ENCODE measurements at regions not wholly inside any gene's neighbourhood (a gene's known extent, or its start where the extent isn't known, plus 50 kb on each side); places are given as distances from the start of the nearest gene placed in this dataset.
"Not testable (repeated sequence)": the region's sequence is repeated elsewhere in the genome, so short reads cannot be mapped to it uniquely, and the experiment has no call there.

DNA sequence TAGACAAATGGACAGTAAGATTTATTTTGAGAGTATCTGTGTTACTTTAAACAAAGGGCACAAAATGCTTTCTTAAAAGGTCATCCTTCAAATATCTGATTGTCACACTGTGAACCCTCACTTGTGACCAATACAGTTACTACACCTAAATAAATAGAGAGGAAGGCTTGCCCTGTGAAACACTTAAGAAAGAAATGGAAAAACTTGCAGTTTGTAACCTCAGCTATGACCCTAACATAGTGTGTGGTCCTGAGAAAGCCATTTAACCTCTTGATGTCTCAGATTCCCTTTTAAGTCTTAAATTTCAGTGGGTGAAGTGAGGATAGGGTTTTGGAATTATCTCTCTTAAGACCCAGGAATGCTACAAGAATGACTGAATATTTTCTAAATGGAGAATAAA lies 126.7 kb upstream of the SLC27A6 start:
- Mint-ChIP-seq H3K36me3 (ENCODE audit: low read depth) (no peaks in the 10 kb centered on the region), H3K4me3 (no peak overlapping the region), H3K27ac (no peak overlapping the region), H3K4me1 (ENCODE audit: low read depth) (no peaks in the 10 kb centered on the region), H3K9me3 (no peaks in the 10 kb centered on the region), H3K27me3 (no peaks in the 10 kb centered on the region)
- DNase-seq = no peak

DNA sequence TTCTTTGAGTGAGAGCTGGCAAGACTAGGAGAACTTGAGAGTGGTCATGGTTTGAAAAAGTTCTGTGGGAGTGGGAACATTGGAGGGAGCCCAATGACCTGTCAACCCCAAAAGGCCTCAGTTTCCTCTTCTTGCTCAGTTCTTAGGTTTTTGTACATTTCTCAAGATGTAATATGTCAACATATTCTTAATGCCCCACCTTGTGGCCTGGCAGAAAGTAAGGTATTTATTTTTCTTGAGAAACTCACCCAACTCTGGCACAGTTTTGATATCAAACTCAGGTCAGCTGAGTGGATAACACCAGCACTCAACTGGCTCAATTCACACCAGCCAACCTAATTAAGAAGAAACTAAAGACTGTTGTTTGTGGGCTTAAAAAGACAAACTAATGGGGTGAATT lies 123.0 kb upstream of the SLC27A6 start:
- no peaks in the 10 kb centered on the region for H3K4me1 Mint-ChIP-seq (ENCODE audit: low read depth)
- no peak overlapping the region for H3K4me3 Mint-ChIP-seq
- DNase-seq = no peak
- no peaks in the 10 kb centered on the region for H3K27me3 Mint-ChIP-seq
- H3K36me3 Mint-ChIP-seq (ENCODE audit: low read depth) = no peaks in the 10 kb centered on the region
- no peak overlapping the region for H3K27ac Mint-ChIP-seq
- peaks cover 4% of the 10 kb centered on the region for H3K9me3 Mint-ChIP-seq

DNA sequence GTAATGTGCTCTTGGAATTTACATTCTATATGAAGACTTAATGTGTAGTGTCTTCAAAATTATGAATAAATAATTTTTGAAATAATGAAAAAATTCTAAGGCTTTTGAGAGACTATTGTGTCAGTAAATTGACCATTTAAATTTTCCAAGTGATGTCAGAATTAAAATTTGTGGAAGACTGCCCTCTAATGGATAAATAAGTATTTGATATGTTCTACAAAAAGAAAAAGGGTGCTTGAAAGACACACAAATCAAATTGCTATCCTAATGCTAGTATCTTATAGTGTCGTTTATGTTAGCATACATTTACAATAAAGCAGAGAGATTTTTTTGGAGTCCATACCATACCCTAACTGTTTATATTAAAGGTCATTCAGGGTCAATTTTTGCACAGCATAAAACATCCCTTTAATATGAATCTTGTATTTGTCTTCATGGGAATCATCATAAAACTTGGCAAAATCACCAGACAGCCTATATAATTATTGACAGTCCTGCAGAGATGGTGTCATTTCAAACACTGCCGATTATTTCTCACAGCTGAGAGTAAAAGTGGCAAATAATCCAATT lies 120.8 kb upstream of the SLC27A6 start:
- H3K4me3 Mint-ChIP-seq = no peak overlapping the region
- no peaks in the 10 kb centered on the region for H3K27me3 Mint-ChIP-seq
- no peaks in the 10 kb centered on the region for H3K36me3 Mint-ChIP-seq (ENCODE audit: low read depth)
- no peak for DNase-seq
- no peak overlapping the region for H3K27ac Mint-ChIP-seq
- H3K9me3 Mint-ChIP-seq = peaks cover 19% of the 10 kb centered on the region
- no peaks in the 10 kb centered on the region for H3K4me1 Mint-ChIP-seq (ENCODE audit: low read depth)

DNA sequence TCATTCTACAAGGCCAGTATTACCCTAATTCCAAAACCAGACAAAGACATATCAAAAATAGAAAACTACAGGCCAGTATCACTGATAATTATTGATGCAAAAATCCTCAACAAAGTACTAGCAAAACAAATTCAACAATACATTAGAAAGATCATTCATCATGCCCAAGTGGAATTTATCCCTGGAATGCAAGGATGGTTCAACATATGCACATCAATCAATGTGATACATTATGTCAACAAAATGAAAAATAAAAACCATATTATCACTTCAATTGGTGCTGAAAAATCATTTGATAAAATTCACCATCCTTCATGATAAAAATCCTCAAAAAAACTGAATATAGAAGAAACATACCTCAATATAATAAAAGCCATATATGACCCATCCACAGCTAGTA lies 115.2 kb upstream of the SLC27A6 start:
- Mint-ChIP-seq H3K9me3 (peaks cover 37% of the 10 kb centered on the region), H3K4me1 (ENCODE audit: low read depth) (no peaks in the 10 kb centered on the region), H3K4me3 (no peak overlapping the region), H3K27ac (no peak overlapping the region), H3K36me3 (ENCODE audit: low read depth) (no peaks in the 10 kb centered on the region), H3K27me3 (no peaks in the 10 kb centered on the region)
- no peak for DNase-seq

DNA sequence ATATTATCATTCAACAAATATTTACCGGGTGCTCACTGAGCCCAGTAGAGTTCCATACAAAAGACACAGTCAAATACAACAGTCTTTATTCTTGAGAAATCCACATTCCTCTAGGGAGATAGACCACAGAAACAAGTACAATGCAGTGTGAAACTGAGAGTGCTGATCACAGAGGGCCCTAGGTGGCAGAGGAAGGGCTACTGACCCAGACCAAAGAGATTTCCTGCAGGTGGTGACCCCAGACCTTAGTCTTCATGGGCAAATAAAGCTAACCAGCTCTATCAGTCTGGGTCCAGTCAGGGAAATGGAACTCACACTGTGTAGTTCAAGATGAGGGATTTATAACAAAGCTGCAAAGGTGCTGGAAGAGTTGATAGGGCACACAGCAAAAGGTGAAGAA lies 110.4 kb upstream of the SLC27A6 start:
- H3K9me3 Mint-ChIP-seq = peaks cover 16% of the 10 kb centered on the region

DNA sequence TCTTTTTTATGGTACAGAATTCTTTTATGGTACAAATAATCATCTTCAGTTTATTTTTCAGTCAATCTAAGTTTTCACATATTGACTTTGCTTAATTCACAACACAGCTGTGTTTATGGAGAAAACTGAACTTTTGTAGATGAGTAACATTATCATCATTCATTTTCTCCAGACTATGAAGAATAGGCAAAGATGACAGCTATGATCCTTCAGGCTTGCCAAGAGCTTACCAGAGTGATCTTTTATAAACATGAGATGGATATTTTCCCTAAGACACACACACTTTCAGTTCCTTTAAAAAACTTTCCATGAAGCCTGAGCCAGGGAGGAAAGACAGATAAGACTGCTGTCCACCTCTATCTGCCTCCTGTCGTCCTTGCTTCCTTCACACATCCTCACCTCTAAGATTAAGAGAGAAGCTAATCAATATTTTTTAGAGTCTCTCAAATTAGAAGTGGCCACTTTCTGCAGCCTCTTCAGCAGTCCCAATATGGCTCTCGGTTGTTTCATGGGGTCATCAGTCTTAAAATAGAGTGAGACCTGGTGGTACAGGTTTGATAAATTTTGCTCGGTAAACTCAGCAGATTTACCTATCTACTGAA lies 108.1 kb upstream of the SLC27A6 start:
- Mint-ChIP-seq H3K4me1 (ENCODE audit: low read depth) (no peaks in the 10 kb centered on the region), H3K27me3 (no peaks in the 10 kb centered on the region), H3K27ac (no peak overlapping the region), H3K36me3 (ENCODE audit: low read depth) (no peaks in the 10 kb centered on the region), H3K9me3 (peaks cover 7% of the 10 kb centered on the region), H3K4me3 (no peak overlapping the region)
- DNase-seq = no peak

More for the DNA sequence above, 110.4 kb upstream of the SLC27A6 start:
- DNase-seq = no peak
- no peaks in the 10 kb centered on the region for H3K4me1 Mint-ChIP-seq (ENCODE audit: low read depth)
- H3K36me3 Mint-ChIP-seq (ENCODE audit: low read depth) = no peaks in the 10 kb centered on the region
- no peaks in the 10 kb centered on the region for H3K27me3 Mint-ChIP-seq
- H3K4me3 Mint-ChIP-seq = no peak overlapping the region
- no peak overlapping the region for H3K27ac Mint-ChIP-seq

DNA sequence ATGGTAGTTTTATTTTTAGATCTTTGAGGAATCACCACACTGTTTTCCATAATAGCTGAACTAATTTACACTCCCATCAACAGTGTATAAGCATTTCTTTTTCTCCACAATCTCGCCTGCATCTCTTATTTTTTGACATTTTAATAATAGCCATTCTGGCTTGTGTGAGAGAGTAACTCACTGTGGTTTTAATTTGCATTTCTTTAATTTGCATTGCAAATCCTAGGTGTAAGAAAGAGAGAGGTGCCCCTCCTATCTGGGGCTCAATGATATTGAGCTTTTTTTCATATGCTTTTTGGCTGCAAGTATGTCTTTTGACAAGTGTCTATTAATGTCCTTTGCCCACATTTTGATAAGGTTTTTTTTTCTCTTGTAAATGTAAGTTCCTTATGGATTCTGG lies 106.3 kb upstream of the SLC27A6 start:
- H3K9me3 Mint-ChIP-seq = peaks cover 9% of the 10 kb centered on the region
- H3K27me3 Mint-ChIP-seq = no peaks in the 10 kb centered on the region
- no peaks in the 10 kb centered on the region for H3K4me1 Mint-ChIP-seq (ENCODE audit: low read depth)
- no peak for DNase-seq
- no peak overlapping the region for H3K4me3 Mint-ChIP-seq
- H3K27ac Mint-ChIP-seq = no peak overlapping the region
- no peaks in the 10 kb centered on the region for H3K36me3 Mint-ChIP-seq (ENCODE audit: low read depth)

DNA sequence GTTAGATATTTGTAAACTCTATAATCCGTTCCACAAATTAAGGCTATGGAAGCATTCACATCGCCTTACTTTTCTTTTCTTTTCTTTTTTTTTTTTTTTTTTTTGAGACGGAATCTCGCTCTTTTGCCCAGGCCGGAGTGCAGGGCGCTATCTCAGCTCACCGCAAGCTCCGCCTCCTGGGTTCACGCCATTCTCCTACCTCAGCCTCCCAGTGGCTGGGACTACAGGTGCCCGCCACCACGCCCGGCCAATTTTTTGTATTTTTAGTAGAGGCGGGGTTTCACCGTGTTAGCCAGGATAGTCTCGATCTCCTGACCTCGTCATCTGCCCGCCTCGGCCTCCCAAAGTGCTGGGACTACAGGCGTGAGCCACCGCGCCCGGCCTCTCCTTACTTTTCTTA lies 104.1 kb upstream of the SLC27A6 start:
- not testable (repeated sequence) for H3K9me3 Mint-ChIP-seq; DNase-seq; H3K27ac Mint-ChIP-seq; H3K36me3 Mint-ChIP-seq (ENCODE audit: low read depth); H3K4me3 Mint-ChIP-seq; H3K4me1 Mint-ChIP-seq (ENCODE audit: low read depth); H3K27me3 Mint-ChIP-seq

DNA sequence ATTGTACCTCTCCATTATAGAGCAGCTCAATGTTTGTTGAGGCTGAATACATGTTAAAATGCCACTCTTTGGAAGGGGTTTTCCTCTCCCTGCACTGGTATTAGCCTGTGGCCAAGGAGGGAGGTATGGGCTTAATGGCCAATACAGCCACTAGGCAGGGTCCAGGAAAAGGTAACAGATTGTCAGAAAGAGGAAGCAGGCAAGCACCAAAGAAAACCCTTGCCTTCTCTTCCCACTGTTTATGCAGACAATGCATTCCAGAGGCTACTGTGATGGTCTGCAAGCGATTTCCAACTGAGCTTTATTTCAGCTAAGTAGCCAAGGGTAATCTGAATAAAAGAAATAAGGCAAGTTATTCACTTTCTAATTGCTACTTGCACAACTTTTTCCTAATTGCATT lies 95.3 kb upstream of the SLC27A6 start:
- no peak for DNase-seq
- Mint-ChIP-seq H3K4me1 (ENCODE audit: low read depth) (no peaks in the 10 kb centered on the region), H3K9me3 (peaks cover 2% of the 10 kb centered on the region), H3K36me3 (ENCODE audit: low read depth) (no peaks in the 10 kb centered on the region), H3K4me3 (no peak overlapping the region), H3K27me3 (no peaks in the 10 kb centered on the region), H3K27ac (no peak overlapping the region)

DNA sequence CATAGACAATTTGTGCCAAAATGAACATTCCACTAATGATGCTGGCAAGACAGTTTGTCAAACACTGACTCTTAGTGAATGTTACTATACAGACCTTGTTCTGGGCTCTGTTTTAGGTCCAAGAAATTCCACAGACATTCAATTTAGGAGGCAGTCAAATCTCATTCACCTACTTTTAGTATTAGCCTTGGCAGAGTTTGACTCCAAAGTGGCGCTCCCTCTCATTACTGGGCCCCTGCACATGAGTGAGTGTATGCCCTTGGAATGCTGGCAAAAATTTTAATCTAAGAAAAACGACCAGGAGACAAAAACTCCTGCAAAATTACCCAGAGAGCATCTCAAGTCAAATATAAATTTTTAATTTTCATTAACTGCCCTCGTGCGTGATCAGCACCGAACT lies 94.9 kb upstream of the SLC27A6 start:
- H3K36me3 Mint-ChIP-seq (ENCODE audit: low read depth) = no peaks in the 10 kb centered on the region
- no peak overlapping the region for H3K4me3 Mint-ChIP-seq
- no peak overlapping the region for H3K27ac Mint-ChIP-seq
- no peak for DNase-seq
- peaks cover 2% of the 10 kb centered on the region for H3K9me3 Mint-ChIP-seq
- no peaks in the 10 kb centered on the region for H3K4me1 Mint-ChIP-seq (ENCODE audit: low read depth)
- H3K27me3 Mint-ChIP-seq = no peaks in the 10 kb centered on the region

DNA sequence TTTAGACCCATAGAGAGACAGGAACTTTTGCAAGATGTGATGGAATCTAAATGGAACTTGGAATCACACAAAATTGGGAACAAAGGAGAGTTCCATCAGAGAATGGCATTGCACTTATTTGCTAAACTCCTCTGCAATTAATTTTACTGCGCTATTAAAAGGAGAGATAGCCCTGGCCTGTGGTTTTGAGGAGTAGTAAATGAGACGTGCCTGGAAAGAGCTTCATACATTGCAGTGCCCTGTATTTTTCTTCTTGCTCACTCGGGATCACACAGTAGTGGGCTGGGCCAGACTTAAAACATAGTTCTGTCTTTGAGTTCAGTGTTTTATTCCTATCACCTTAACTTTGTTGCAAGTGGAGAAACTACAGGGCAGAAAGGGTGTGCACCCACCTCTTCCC lies 94.4 kb upstream of the SLC27A6 start:
- no peak for DNase-seq
- H3K27ac Mint-ChIP-seq = no peak overlapping the region
- H3K9me3 Mint-ChIP-seq = peaks cover 2% of the 10 kb centered on the region
- no peaks in the 10 kb centered on the region for H3K27me3 Mint-ChIP-seq
- H3K36me3 Mint-ChIP-seq (ENCODE audit: low read depth) = no peaks in the 10 kb centered on the region
- no peaks in the 10 kb centered on the region for H3K4me1 Mint-ChIP-seq (ENCODE audit: low read depth)
- H3K4me3 Mint-ChIP-seq = no peak overlapping the region

DNA sequence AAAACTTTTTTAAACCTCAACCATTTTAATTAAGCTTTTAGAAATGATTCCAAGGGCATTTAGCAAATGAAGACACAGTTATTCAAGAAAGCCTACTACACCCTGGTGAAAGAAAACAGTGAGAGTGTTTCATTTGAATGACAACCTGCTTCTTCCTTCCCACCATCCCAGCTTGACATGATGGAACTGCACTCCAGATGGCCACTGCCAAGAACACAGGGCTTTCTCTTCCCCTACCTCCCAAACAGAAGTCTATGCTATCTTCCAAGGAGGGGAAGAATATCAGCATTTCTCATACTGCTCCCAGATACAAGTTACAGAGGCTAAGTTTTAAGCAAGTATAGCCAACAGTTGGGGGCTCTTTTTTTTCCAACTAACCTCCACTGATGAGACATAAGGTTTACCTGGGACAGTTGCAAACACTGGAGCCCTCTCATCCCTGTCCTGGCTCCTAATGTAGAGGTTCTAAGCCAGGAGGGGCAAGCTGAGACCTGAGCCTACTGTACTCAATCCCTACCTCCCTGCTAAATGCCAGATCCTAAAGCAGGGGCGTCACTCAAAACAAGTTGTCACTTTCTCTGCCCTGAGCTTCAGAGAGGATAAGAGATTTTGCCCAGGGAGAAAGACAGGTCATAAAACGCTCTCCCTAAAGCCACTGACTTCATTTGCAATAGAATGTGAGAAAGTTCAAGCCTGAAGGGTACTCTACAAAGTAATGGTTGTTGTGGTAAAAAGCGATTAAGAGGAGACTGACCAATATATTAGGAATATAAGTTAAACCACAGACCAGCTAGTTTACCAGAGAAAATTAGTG lies 88.5 kb upstream of the SLC27A6 start:
- no peak overlapping the region for H3K27ac Mint-ChIP-seq
- DNase-seq = no peak
- no peaks in the 10 kb centered on the region for H3K4me1 Mint-ChIP-seq (ENCODE audit: low read depth)
- no peaks in the 10 kb centered on the region for H3K36me3 Mint-ChIP-seq (ENCODE audit: low read depth)
- no peaks in the 10 kb centered on the region for H3K9me3 Mint-ChIP-seq
- H3K27me3 Mint-ChIP-seq = no peaks in the 10 kb centered on the region
- no peak overlapping the region for H3K4me3 Mint-ChIP-seq

DNA sequence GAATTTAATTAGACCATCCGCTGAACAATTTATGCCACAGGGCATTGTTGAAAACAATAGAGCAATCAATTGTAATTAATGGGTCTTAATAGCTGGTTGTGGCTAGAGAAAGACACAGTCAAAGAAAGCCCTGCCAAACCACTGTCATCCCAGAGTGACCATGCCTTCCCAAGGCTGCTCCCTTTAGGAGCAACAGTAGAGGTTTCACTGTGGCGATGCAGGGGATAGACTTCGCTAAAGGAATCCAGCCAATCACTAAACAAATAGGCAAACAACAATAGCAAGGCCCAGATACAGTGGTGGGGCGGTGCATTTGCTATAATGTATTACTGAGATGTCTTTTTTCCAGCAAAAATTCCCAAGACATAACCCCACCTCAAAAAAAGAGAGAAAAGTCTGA lies 87.8 kb upstream of the SLC27A6 start:
- DNase-seq = no peak
- H3K9me3 Mint-ChIP-seq = no peaks in the 10 kb centered on the region
- no peaks in the 10 kb centered on the region for H3K4me1 Mint-ChIP-seq (ENCODE audit: low read depth)
- H3K36me3 Mint-ChIP-seq (ENCODE audit: low read depth) = no peaks in the 10 kb centered on the region
- H3K27ac Mint-ChIP-seq = no peak overlapping the region
- no peak overlapping the region for H3K4me3 Mint-ChIP-seq
- H3K27me3 Mint-ChIP-seq = no peaks in the 10 kb centered on the region

DNA sequence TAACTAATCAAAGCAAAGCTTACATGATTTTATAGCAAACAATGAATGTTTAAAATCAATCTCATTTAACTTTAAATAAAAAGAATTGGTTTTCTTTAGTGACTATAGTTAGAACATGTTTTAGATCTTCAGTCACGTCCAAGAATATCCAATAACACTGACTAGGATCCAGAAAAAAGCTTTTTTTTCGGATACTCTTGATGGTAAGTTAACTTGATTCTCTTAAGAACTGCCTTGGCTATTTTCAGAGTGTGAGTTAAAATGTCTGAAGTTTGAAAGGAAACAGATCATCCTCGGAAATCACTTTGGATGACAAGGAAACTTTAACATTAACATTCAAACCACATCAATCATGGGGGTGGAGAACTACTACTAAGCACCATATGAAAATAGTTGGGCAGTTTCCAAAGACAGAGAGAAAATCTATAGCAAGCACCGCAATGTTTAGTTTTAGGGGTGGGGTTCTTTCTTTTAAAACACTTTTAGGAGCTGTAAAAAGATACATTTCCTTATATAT lies 83.7 kb upstream of the SLC27A6 start:
- Mint-ChIP-seq H3K27ac (no peak overlapping the region), H3K9me3 (peaks cover 3% of the 10 kb centered on the region), H3K4me1 (ENCODE audit: low read depth) (no peaks in the 10 kb centered on the region), H3K4me3 (no peak overlapping the region), H3K27me3 (no peaks in the 10 kb centered on the region), H3K36me3 (ENCODE audit: low read depth) (no peaks in the 10 kb centered on the region)
- no peak for DNase-seq

DNA sequence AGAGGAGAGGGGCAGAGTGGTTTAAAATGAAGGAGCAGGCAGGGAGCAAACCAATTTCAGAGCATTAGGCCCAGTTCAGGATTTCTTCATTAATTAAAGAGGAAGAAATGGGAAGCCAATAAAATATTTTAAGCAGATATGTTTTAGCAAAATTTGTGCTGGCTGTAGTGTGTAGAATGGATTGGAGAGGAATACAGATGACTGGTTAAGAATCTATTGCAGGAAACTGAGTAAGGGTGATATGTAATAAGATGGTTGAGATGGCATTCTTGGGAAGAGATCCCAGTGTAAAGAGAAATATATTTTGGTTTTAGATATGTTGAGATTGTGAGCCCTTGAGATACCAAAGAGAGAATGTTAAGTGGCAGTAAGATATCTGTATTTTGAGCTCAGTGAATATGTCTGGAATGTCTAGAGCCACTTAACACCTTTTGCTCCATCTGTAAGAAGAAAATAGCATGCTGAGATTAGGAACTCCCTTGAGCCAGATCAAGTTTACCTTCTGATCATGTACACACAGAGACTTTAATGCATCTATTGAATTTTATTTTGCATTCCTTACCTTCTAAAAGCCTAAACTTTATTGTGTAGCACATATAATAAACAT lies 79.5 kb upstream of the SLC27A6 start:
- H3K4me3 Mint-ChIP-seq = no peak overlapping the region
- no peaks in the 10 kb centered on the region for H3K4me1 Mint-ChIP-seq (ENCODE audit: low read depth)
- H3K27ac Mint-ChIP-seq = no peak overlapping the region

More for the DNA sequence above, 79.5 kb upstream of the SLC27A6 start:
- peaks cover 3% of the 10 kb centered on the region for H3K9me3 Mint-ChIP-seq
- no peaks in the 10 kb centered on the region for H3K27me3 Mint-ChIP-seq
- H3K36me3 Mint-ChIP-seq (ENCODE audit: low read depth) = no peaks in the 10 kb centered on the region
- DNase-seq = no peak

Measured in activated T-cell treated with anti-CD3 and anti-CD28 coated beads, Interleukin-2, amount 50 U/mL, for 24 hours (primary cell).